IMR-90 (cell line): ENCODE measurements at regions not wholly inside any gene's neighbourhood (a gene's known extent, or its start where the extent isn't known, plus 50 kb on each side); places are given as distances from the start of the nearest gene placed in this dataset.
A peak's percentile ranks its signal among the peaks of the same experiment; 100 is the strongest.

Experiments used
- ATAC-seq: fragments of 200-7000 bp; cut with Tn5 transposase; 2 replicates; pipeline ENCODE4 v1.9.1; 2020; ENCODE audit warnings: low read depth, mild to moderate bottlenecking, moderate library complexity
- BruUV-seq: library from RNA; stranded (reverse); fragments of 400-500 nt; replicated peaks from 2 replicates; lab custom pipeline; 2021; lab: Mats Ljungman, UMichigan
- CTCF ChIA-PET: fragments of 300-600 bp; formaldehyde crosslinking; extraction: SDS; loops from one replicate; lab custom pipeline; 2021; ENCODE audit warnings: antibody characterized with exemption; lab: Yijun Ruan, JAX
- POLR2A ChIA-PET: fragments of 300-600 bp; sonication (Branson Sonifier 250); formaldehyde crosslinking; loops from one replicate; lab custom pipeline; 2022; ENCODE audit warnings: antibody characterized with exemption; ENCODE audit not compliant: unreplicated experiment; lab: Charles Lee
- DNase-seq: peaks from one replicate; pipeline ENCODE4 v3.0.0; 2013
- H2AFZ ChIP-seq: replicated peaks from 2 replicates; pipeline ENCODE3; 2013; ENCODE audit warnings: low read length, mild to moderate bottlenecking; ENCODE audit not compliant: poor library complexity
- H2AK5ac ChIP-seq: 2 replicates; pipeline ENCODE4 v1.6.1; 2013; ENCODE audit warnings: low read depth, low read length, inconsistent platforms
- H2AK9ac ChIP-seq: replicated peaks from 2 replicates; pipeline ENCODE3; 2013; ENCODE audit warnings: mild to moderate bottlenecking, low read depth, low read length, moderate library complexity; ENCODE audit not compliant: poor library complexity
- H2BK120ac ChIP-seq: 2 replicates; pipeline ENCODE4 v1.6.1; 2013; ENCODE audit warnings: low read depth, low read length, inconsistent platforms
- H2BK15ac ChIP-seq: 3 replicates; pipeline ENCODE4 v1.6.1; 2013; ENCODE audit warnings: low read depth, low read length, inconsistent platforms
- H2BK20ac ChIP-seq: 2 replicates; pipeline ENCODE4 v1.6.1; 2013; ENCODE audit warnings: low read depth, mild to moderate bottlenecking, inconsistent platforms, low read length, moderate library complexity
- H2BK5ac ChIP-seq: 2 replicates; pipeline ENCODE4 v1.6.1; 2013; ENCODE audit warnings: mild to moderate bottlenecking, low read depth, low read length, inconsistent platforms; ENCODE audit not compliant: poor library complexity, severe bottlenecking
- H3K14ac ChIP-seq: replicated peaks from 2 replicates; pipeline ENCODE4 v1.6.1; 2013; ENCODE audit warnings: low read depth, low read length, inconsistent platforms
- H3K18ac ChIP-seq: 2 replicates; pipeline ENCODE4 v1.6.1; 2013; ENCODE audit warnings: low read depth, low read length, control low read depth
- H3K23ac ChIP-seq: 2 replicates; pipeline ENCODE4 v1.6.1; 2013; ENCODE audit warnings: low read depth, low read length, inconsistent platforms
- H3K27ac ChIP-seq: 2 replicates; pipeline ENCODE4 v1.5.1; 2013; ENCODE audit warnings: mild to moderate bottlenecking, control low read depth, low read length; ENCODE audit not compliant: insufficient read depth
- H3K27me3 ChIP-seq: 2 replicates; pipeline ENCODE4 v1.6.1; 2013; ENCODE audit warnings: low read length; ENCODE audit not compliant: control insufficient read depth, insufficient read depth
- H3K36me3 ChIP-seq: 2 replicates; pipeline ENCODE4 v1.6.1; 2013; ENCODE audit warnings: low read length, mixed read lengths; ENCODE audit not compliant: control insufficient read depth, insufficient read depth
- H3K4ac ChIP-seq: 2 replicates; pipeline ENCODE4 v1.6.1; 2013; ENCODE audit warnings: low read depth, low read length, inconsistent platforms
- H3K4me1 ChIP-seq: 2 replicates; pipeline ENCODE4 v1.6.1; 2013; ENCODE audit warnings: low read length, mixed read lengths; ENCODE audit not compliant: control insufficient read depth, insufficient read depth
- H3K4me2 ChIP-seq: 2 replicates; pipeline ENCODE4 v1.6.1; 2013; ENCODE audit warnings: low read depth, mild to moderate bottlenecking, control low read depth, low read length, moderate library complexity
- H3K4me3 ChIP-seq: 2 replicates; pipeline ENCODE4 v1.5.1; 2013; ENCODE audit warnings: low read depth, mild to moderate bottlenecking, control low read depth, low read length, moderate library complexity; ENCODE audit not compliant: insufficient read depth
- H3K56ac ChIP-seq: 2 replicates; pipeline ENCODE4 v1.6.1; 2013; ENCODE audit warnings: low read length, inconsistent platforms; ENCODE audit not compliant: insufficient read depth; ENCODE audit errors: extremely low read depth
- H3K79me1 ChIP-seq, 2 experiments: 2 replicates each; pipeline ENCODE4 v1.6.1; 2013; ENCODE audit warnings: low read length in 2 of 2, inconsistent platforms in 1 of 2, low read depth in 1 of 2
- H3K9ac ChIP-seq: 2 replicates; pipeline ENCODE4 v1.6.1; 2013; ENCODE audit warnings: low read depth, low read length, control low read depth
- H3K9me1 ChIP-seq: 2 replicates; pipeline ENCODE4 v1.6.1; 2013; ENCODE audit warnings: low read length, inconsistent platforms; ENCODE audit not compliant: insufficient read depth
- H3K9me3 ChIP-seq: 2 replicates; pipeline ENCODE4 v1.6.1; 2013; ENCODE audit warnings: low read length; ENCODE audit not compliant: control insufficient read depth, insufficient read depth
- H4K20me1 ChIP-seq: 2 replicates; pipeline ENCODE4 v1.6.1; 2013; ENCODE audit warnings: low read length, inconsistent platforms; ENCODE audit not compliant: insufficient read depth
- H4K5ac ChIP-seq: 2 replicates; pipeline ENCODE4 v1.6.1; 2013; ENCODE audit warnings: mild to moderate bottlenecking, low read depth, low read length, control low read depth
- H4K8ac ChIP-seq, 2 experiments: 2 replicates each; pipeline ENCODE4 v1.6.1; 2013; ENCODE audit warnings: low read depth in 2 of 2, low read length in 2 of 2, control low read depth in 1 of 2, inconsistent platforms in 1 of 2
- H4K91ac ChIP-seq: 2 replicates; pipeline ENCODE4 v1.6.1; 2013; ENCODE audit warnings: low read depth, low read length, inconsistent platforms; ENCODE audit not compliant: insufficient read depth
- CEBPB ChIP-seq: IDR thresholded peaks from 2 replicates; pipeline ENCODE4 v1.6.1; 2012; ENCODE audit warnings: low read depth, low read length, improper control_type of control experiment
- MXI1 ChIP-seq: IDR thresholded peaks from 2 replicates; pipeline ENCODE4 v1.6.1; 2012; ENCODE audit warnings: low read depth, mild to moderate bottlenecking, low read length, moderate library complexity, borderline replicate concordance
- RAD21 ChIP-seq: IDR thresholded peaks from 2 replicates; pipeline ENCODE4 v1.6.1; 2012; ENCODE audit warnings: low read length, improper control_type of control experiment
- RFX5 ChIP-seq: IDR thresholded peaks from 2 replicates; pipeline ENCODE4 v1.8.0; 2012; ENCODE audit warnings: low read depth, mild to moderate bottlenecking, low read length, moderate library complexity
- WGBS, 2 experiments: methylation state at CpG; one replicate each; pipeline versions ENCODE4 v1.1.5 to v1.1.7; 2013; ENCODE audit warnings: missing lambda C conversion rate in 2 of 2; ENCODE audit not compliant: insufficient read length in 1 of 2; ENCODE audit errors: extremely low coverage in 2 of 2; 5-methylcytosine and 5-hydroxymethylcytosine counted together
- dilution Hi-C: fragments of 300-500 bp; cut with HindIII; formaldehyde crosslinking; loops from one replicate; pipeline ENCODE4 v1.14.3; 2018; ENCODE audit warnings: low sequenced_read_pairs; ENCODE audit not compliant: unreplicated experiment
- in situ Hi-C: fragments of 300-500 bp; cut with MboI; formaldehyde crosslinking; loops from 3 replicates; pipeline ENCODE4 v1.14.3; 2019; ENCODE audit warnings: low sequenced_read_pairs, inconsistent platforms, mixed read lengths
- intact Hi-C: fragments of 100-400 bp; cut with micrococcal nuclease; formaldehyde crosslinking; loops from 2 replicates; pipeline ENCODE4 v1.10.0; 2022
- TF ChIP-seq, protein P1 (sequence below): fragments of 150-350 bp; IDR thresholded peaks from 2 replicates; pipeline ENCODE4 v1.6.1; 2016; ENCODE audit warnings: low read depth, mild to moderate bottlenecking, low read length, moderate library complexity, borderline replicate concordance

- no CpG with 5 or more reads among the region's 3 CpGs for WGBS, 2 experiments
- CTCF ChIA-PET = no interaction called here
These were observed 148.7 kb downstream of the KCTD12 start for GRCh38 chr13:76737526-76737925.

More at GRCh38 chr13:76737526-76737925, 148.7 kb downstream of the KCTD12 start:
- Histone ChIP-seq H3K9ac (no peak overlapping the region), H3K4ac (no peak overlapping the region), H2BK120ac (no peak overlapping the region), H3K36me3 (no peaks in the 10 kb centered on the region), H2BK15ac (no peak overlapping the region), H3K27me3 (no peaks in the 10 kb centered on the region), H2AFZ (no peak overlapping the region), H4K20me1 (no peaks in the 10 kb centered on the region), H3K18ac (no peak overlapping the region), H3K23ac (no peak overlapping the region), H3K9me1 (peaks cover 2% of the 10 kb centered on the region; the same call in 1 of the 2 replicates), H2AK9ac (no peak overlapping the region), H3K56ac (no peak overlapping the region), H3K4me2 (no peak overlapping the region), H2AK5ac (no peak overlapping the region), H3K27ac (no peak overlapping the region), H3K4me3 (no peak overlapping the region), H3K9me3 (no peaks in the 10 kb centered on the region), H4K91ac (no peak overlapping the region), H4K5ac (no peak overlapping the region), H3K14ac (no peak overlapping the region), H3K79me1 (no peaks in the 10 kb centered on the region), H3K4me1 (peaks cover 2% of the 10 kb centered on the region; the same call in 1 of the 2 replicates), H2BK20ac (peak overlapping the region; percentile 29; the same call in 1 of the 2 replicates), H2BK5ac (no peak overlapping the region), H4K8ac (no peak overlapping the region)
- POLR2A ChIA-PET = no interaction called here
- TF ChIP-seq, protein P1, sequence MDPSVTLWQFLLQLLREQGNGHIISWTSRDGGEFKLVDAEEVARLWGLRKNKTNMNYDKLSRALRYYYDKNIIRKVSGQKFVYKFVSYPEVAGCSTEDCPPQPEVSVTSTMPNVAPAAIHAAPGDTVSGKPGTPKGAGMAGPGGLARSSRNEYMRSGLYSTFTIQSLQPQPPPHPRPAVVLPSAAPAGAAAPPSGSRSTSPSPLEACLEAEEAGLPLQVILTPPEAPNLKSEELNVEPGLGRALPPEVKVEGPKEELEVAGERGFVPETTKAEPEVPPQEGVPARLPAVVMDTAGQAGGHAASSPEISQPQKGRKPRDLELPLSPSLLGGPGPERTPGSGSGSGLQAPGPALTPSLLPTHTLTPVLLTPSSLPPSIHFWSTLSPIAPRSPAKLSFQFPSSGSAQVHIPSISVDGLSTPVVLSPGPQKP = no peak
- TF ChIP-seq MXI1 (no peak), RFX5 (no peak), CEBPB (no peak), RAD21 (no peak)
- intact Hi-C loops (no loop called here), dilution Hi-C loops (no loop called here), in situ Hi-C loops (no loop called here)
- DNase-seq (no peak), ATAC-seq (no peak)
- BruUV-seq = no TSS peak
